T1000 (cell line): ENCODE measurements at regions not wholly inside any gene's neighbourhood (a gene's known extent, or its start where the extent isn't known, plus 50 kb on each side); places are given as distances from the start of the nearest gene placed in this dataset.
"Not testable (repeated sequence)": the region's sequence is repeated elsewhere in the genome, so short reads cannot be mapped to it uniquely, and the experiment has no call there.

Experiments used
- DNase-seq: peaks from one replicate; lab custom pipeline; 2025; ENCODE audit warnings: mixed read lengths; lab: John Stamatoyannopoulos, UW

DNA sequence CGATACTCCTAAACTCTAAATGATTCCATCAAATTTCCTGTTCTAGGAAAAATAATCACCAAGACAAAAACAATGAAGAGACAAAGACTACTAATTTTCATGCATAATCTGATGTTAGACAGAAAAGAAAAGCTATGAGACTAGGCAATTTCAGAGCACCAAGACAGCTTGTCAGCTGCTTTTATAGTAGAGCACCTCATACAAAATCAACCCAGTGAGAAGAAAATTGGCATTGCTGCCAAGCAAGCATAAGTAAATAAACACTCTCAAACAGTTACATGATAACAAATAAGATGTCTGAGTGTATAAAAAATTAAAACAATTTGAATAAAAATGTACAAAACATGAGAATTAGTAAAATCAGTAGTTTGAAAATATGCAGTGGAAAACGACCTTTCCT, 1544.6 kb downstream of the C4orf33 start:
- no peak for DNase-seq

DNA sequence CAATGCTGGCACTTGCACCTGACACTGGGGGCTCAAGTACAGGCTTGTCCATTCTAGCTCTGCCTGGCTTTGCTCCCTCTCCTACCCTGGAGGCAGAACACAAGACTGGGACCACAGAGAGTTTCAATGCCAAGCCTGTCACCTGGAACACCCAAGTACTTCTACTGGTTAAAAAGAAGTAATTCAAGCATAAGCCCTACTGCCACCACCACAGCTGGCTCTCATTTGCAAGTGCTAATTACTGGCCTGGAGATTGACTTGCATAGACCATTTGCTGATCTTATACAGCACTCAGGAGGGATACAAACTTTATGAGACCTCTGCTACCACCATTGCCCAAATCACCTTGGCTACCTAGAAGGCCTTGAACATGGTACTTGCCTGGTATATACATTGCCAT, 1550.9 kb downstream of the C4orf33 start:
- no peak for DNase-seq

DNA sequence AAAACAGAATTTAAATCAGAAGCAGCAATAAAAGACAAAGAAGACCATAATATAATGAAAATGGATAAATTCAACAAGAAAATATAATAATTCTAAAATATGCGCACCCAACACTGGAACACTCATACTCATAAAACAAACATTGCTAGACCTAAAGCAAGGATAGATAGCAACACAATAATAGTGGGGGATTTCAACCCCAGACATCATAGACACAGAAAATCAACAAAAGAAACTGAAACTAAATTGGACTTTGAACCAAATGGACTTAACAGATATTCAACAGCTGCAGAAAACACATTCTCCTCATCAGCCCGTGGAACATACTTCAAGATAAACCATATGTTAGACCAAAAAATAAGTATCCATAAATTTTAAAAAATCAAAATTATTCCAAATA, 1552.6 kb downstream of the C4orf33 start:
- DNase-seq, result no peak

DNA sequence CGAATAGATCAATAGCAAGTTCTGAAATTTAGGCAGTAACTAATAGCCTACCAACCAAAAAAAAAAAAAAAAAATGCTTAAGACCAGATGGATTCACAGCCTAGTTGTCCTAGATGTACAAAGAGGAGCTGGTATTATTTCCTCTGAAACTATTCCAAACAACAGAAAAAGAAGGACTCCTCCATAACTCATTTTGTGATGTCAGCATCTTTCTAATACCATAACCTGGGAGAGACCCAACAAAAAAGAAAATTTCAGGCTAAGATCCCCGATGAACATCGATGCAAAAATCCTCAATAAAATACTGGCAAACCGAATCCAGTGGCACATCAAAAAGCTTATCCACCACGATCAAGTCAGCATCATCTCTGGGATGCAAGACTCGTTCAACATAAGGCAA, 1557.9 kb downstream of the C4orf33 start:
- DNase-seq, result no peak

DNA sequence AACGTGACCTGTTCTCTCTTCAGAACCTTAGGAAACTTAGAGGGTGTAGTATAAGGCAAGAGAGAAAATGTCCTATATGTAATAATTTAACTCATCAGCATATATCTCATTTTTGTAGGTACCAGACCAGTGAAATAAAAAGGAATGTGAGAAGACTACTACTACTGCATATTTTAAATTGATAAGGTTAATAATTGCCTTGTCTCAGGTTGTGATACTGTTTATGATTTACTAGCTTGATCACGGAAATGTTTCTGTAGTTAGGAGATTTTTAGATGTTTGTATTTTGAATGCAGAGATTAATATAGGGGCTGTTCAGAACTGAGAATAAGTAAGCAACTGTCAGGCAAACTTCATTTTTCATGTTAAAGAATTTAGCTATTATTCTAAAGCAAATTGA, 1563.4 kb downstream of the C4orf33 start:
- DNase-seq, result no peak

DNA sequence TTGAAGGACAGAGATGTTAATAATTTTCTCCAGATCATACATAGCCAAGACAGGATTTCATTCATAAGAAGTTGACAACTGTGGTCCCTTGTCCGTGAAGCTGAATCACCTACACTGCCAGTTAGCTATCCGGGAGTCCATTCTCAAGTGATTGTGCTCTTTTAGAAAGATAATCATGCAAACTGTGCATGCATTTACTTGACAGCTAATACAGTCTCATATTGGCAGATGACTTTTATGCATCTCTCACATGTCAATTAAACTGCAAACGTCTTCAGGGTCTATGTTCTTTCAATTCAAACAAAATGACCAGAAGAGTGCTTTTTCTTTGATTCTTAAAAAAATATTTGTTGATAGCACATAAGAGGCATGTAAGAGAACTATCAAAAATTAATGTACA, 1572.9 kb downstream of the C4orf33 start:
- no peak for DNase-seq

DNA sequence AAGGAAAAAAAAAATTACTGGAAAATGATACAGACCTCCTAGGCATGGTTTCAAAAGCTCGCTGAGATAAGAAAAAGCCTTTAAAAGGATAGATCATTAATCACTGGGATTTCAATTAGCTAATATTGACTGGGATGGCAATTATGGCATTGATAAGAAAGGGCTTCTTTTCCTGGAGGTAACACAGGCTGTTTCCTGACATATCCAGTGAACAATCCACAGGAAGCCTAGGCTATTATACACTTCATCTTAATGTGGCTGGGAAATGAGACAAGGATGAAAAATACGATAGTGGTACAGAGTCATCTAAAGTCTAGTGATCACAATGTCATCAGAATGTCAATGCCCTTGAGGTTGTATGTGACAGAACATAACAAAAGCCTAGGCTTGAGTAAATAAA, 1579.3 kb downstream of the C4orf33 start:
- no peak for DNase-seq

DNA sequence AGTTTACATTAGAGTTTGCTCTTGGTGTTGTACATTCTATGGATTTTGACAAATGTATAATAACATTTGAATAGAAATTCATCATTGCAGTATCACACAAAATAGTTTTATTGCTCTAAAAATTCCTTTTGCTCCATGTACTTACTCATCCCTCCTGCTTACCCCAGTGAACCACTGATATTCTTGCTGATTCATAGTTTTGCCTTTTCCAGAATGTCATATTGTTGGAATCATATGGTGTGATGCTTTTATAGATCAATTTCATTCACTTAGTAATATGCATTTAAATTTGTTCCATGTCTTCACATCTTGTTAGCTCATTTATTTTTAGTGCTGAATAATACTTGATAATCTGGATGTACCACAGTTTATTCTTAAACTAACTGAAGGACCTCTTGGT, 1593.2 kb downstream of the C4orf33 start:
- DNase-seq, result no peak

DNA sequence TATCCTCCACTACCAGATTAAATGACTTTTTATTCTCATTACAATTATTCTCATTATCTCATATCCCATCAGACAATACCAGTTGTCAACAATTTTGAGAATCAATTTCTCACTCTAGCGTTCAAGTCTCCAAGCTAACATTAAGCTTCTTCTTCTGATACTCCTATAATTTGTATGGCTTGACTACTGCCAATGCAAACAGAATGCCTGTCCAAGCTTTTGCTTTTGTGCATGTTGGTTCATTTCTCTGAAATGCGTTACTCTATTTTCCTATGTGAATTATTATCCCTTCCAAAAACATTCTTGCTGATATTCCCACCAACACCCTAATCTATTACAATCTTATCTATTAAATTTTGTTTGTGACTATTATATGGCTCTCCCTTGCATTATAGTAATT, 1602.3 kb downstream of the C4orf33 start:
- no peak for DNase-seq

DNA sequence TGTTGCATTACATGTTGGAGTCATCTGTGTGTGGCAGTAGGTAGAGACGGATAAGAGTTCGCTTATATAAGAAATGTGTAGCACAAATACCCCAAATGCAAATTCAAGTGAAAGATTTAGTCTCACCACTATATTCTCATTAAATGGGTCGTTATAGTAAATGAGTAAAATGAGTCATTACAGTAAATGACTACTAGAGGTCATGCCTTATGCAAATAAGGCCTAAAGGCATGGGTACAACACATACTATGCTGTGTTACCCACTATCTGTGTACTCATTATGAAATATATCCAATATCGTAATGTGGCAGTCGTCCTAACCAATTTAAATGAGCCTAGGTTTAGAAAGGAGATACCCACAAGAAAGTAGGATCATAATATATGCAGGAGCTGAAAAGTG, 1603.1 kb downstream of the C4orf33 start:
- no peak for DNase-seq

DNA sequence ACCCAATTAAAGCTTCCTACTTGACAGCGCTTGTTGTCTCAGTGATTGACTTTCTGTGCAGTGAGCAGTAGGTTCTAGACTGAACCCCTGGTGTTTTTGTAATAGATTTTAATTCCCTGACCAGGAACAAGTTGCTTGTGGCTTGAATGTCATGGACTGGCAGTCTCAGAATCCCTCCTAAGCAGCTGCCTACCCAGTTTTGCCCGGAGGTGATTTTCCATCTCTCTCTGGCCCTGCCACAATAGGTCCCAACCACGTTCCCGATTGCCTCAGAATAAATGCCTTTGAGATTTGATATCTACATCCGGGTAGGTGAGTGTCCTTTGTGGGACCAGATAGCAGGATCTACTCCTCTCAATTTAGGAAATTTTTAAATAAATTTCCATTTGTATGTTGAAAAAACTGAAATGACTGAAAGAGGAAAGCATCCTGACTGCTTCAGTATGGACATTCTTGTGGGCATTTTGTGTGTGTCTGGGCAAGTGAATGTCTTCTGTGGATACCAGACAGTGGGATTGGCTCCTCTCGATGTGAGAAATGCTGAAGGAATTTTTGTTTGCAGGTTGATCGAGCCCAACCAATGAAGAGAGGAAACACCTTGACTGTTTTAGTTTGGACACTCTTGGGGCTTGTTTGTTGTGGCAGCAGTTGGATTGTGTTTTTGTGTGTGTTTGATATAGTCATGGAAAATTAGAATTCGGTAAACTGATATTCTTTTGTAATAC, 1607.4 kb downstream of the C4orf33 start:
- DNase-seq, result no peak

DNA sequence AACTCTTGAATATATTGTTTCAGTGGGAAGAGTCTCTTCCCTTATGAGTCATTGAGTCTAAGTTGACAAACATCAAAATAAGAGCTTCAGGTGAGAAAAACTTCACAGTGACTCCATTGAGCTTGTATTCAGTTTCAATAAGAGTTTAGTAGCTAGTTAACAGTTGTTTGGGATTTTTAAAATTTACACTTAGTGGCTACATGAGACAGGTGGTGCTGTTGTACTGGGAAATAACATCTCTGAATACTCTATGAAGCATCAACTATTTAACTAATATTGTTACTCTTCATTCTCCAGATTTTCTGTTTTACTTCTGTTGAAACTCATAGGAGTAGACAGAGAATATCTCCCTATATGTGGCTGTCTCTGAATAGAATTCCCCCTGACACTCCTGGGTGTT, 1609.1 kb downstream of the C4orf33 start:
- no peak for DNase-seq

DNA sequence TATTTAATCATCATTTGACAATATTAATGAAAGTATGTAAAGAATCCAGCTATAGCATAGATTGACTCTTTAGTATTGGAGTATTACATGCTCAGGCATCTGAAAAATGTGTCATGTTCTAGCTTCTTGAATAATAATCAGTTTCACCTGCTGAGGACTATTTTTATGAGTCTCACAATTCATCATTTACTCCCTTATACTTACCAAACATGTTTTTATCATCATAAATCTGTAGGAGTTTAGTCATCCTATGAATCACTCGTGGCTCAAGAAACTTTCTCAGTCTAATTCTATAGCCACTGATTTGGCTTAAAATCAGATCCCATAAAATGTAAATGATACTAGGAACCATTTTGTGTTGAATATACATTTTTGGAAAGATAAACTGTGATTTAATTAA, 1616.1 kb downstream of the C4orf33 start:
- DNase-seq, result no peak

DNA sequence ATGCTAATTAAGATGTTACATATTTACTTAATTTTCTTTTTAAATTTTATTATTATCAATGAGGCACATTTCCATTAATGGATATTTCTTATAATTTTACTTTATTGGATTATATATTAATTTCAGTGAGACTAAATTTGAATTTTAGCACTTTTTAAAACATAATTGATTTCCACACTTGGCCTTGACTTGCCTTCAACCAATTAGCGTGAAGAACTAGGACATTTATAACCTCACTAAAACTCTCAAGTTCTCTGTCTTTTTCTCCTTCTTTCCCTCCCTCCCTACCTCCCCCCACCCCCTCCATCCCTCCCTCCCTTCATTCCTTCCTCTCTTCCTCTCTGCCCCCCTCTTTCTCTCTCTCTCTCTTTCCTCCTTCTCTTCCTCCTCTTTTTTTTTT, 1618.1 kb downstream of the C4orf33 start:
- DNase-seq, result no peak

DNA sequence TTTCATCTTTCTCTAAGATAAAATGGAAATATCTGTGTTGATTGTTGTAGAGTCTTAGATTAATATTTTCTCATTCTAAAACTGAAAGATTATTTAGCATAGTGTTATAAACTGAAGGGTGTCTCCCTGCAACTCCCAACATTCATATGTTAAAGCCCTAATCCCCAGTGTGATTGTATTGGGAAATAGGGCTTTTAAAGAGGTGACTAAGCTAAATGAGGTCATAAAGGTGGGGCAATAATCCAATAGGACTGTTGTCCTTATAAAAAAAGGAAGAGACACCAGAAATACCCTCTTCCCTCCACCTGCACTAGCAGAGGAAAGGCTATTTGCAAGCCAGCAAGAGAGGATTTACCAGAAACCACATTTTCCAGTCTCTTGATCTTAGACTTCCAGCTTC, 1626.4 kb downstream of the C4orf33 start:
- DNase-seq, result no peak

DNA sequence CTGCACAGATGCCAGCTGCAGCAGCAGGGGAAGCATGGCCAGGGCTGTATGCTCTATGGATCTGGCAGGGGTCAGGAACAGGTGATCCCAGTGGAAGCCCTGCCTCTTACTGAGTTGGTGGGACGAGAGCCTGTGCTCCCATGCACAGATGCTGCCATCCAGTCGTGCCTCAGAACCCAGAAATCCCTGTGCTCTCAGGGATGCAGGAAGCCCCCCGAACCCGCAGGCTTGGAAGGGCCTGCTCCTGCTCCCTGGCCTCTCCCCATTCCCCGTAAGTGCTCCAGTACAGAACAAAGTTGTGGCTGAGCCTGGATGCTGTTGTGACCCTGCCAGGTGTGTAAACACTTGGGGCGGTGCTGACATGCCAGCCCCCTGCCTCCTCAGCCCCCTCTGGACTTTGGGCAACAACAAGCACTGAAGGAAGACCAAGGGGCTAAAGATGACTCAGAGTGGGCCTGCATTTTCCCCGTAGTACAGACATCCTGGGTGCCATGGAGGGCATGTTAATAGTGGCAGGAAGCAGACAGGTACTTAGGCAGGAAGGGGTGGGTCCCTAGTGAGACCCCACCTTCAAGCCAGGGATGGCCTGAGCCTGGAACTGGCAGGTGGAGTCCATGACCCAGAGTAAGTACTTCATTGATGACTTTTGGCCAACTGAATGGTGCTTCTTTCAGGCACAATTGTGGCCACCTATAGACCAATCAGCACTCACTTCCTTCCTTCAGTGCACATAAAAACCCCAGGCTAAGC, 1640.7 kb downstream of the C4orf33 start:
- no peak for DNase-seq

DNA sequence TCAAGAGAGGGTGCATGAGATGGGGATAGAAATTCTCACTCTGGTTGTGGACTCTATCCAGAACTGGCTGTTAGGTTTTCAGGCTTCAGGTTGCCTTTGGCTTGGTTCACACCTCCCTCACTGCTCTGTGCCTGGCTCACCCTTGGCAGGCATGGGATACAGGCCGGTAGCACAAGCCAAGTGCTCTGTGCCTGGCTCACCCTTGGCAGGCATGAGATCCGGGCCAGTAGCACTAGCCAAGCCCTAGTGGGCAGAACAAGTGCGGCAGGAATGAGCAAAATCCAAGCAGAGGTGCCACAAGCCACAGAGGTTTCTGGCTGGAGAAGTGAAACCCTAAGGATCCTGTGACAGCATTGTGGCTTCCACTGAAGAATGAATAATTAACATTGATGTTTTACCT, 1642.3 kb downstream of the C4orf33 start:
- no peak for DNase-seq

DNA sequence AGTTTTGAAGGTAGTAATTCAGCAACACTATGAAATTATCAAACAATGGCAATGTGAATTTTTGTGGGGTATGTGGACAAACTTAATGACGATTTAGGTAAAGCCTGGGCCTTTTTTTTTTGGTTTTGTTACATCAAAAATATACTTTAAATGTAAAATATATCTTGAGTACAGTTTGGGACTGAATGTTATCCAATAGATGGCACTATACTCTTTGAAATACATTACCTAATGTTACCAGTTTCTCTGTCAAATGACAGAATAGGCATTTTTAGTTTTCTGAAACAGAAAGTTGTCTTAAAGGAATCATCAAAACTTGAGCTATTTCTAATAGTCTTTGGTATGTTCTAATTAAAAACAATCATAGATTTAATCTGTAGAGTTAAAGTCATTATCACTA, 1651.9 kb downstream of the C4orf33 start:
- no peak for DNase-seq

DNA sequence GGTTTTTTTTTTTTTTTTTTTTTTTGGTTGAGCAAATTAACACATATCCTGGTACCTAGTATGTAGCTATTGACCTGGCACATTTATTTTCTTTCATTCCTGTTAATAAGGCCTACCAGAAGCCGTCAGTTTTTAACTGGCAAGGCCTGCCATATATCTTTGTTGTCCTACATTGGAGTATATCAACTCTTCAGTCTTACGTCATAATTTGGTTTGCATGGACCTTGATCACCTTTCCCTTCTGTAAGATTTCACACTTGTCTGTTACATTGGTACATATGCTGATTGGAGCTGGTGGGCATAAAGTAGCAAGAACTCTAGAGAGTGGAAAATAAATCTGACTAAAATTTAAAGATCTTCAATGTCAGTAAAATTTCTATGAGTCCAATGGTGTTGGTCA, 1658.0 kb downstream of the C4orf33 start:
- no peak for DNase-seq

DNA sequence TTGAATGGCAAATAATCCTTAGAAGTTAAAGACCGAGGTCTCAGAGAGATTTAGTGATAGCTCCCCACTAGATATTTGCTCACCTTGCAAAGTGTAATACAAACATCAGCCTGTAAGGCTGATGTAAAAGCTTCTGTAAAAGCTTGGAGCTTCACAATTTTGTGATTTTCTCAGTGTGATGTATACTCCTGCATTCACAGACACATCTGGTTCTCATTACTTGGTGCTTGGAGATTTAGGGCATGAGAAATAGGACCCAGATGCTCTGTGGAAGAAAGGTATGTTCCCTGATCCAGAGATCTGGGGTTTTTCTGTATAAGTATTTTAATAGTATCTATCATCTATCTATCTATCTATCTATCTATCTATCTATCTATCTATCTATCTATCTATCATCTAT, 1664.3 kb downstream of the C4orf33 start:
- no peak for DNase-seq

DNA sequence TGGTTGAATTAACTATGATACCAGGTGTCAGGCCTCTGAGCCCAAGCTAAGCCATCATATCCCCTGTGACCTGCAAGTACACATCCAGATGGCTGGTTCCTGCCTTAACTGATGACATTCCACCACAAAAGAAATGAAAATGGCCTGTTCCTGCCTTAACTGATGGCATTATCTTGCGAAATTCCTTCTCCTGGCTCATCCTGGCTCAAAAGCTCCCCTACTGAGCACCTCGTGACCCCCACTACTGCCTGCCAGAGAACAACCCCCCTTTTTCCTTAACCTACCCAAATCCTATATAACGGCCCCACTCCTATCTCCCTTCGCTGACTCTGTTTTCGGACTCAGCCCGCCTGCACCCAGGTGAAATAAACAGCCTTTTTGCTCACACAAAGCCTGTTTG, 1671.4 kb downstream of the C4orf33 start:
- not testable (repeated sequence) for DNase-seq

DNA sequence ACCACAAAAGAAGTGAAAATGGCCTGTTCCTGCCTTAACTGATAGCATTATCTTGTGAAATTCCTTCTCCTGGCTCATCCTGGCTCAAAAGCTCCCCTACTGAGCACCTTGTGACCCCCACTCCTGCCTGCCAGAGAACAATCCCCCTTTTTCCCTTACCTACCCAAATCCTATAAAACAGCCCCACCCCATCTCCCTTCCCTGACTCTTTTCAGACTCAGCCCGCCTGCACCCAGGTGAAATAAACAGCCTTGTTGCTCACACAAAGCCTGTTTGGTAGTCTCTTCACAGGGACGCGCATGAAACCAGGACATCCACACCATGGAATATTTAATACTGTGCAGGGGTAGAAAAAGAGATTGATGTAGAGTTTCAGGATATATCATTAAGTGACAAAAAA, 1677.0 kb downstream of the C4orf33 start:
- DNase-seq, result not testable (repeated sequence)

DNA sequence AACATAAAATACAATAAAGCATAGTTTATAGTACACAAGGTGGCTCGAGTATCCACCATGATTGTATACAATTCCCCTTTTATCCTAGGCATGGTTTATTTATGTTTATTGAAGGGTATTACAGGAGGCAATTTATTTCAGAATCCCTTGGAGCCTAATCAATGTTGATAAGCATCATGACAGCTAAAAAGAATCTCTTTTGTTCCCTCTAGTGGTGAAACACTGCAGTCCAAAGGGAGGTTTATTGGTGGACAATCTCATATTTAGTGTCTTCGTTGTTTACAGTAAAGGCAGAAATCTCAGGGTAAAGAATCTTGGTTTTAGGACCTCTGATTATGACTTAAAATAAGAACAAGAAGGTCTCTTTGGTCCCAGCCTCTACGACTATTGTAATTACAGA, 1712.5 kb downstream of the C4orf33 start:
- DNase-seq, result no peak
